ENCODE measurements at regions not wholly inside any gene's neighbourhood (a gene's known extent, or its start where the extent isn't known, plus 50 kb on each side); places are given as distances from the start of the nearest gene placed in this dataset.
"Not testable (repeated sequence)": the region's sequence is repeated elsewhere in the genome, so short reads cannot be mapped to it uniquely, and the experiment has no call there.

GRCh38 chr9:104195142-104195541, 101.0 kb downstream of the SMC2 start:
- H3K9me3 ChIP-seq; in situ Hi-C loops (cut with MboI; ENCODE audit: low sequenced_read_pairs); H3K36me3 ChIP-seq (replicated peaks); H3K4me1 ChIP-seq; DNase-seq (ENCODE audit: low spot score in 2 of 2); H3K27me3 ChIP-seq (ENCODE audit: low read depth); H3K4me3 ChIP-seq: not testable (repeated sequence)

GRCh38 chr9:104200456-104200994, 106.4 kb downstream of the SMC2 start:
- H3K36me3 ChIP-seq (replicated peaks): no peaks in the 10 kb centered on the region
- H3K9me3 ChIP-seq: no peaks in the 10 kb centered on the region
- no peaks in the 10 kb centered on the region for H3K4me1 ChIP-seq
- no peak overlapping the region for H3K4me3 ChIP-seq
- in situ Hi-C loops (cut with MboI; ENCODE audit: low sequenced_read_pairs): no loop called here
- no peaks in the 10 kb centered on the region for H3K27me3 ChIP-seq (ENCODE audit: low read depth)
- no peak for DNase-seq (ENCODE audit: low spot score in 2 of 2)

- DNase-seq (ENCODE audit: low spot score in 2 of 2): no peak
Measured at GRCh38 chr9:104206766-104207165, 112.7 kb downstream of the SMC2 start.

GRCh38 chr9:104209387-104209786, 115.3 kb downstream of the SMC2 start:
- Histone ChIP-seq H3K4me3 (no peak overlapping the region), H3K4me1 (no peaks in the 10 kb centered on the region), H3K27me3 (ENCODE audit: low read depth) (no peaks in the 10 kb centered on the region), H3K36me3 (replicated peaks) (no peaks in the 10 kb centered on the region), H3K9me3 (no peaks in the 10 kb centered on the region)
- no peak for DNase-seq (ENCODE audit: low spot score in 2 of 2)
- in situ Hi-C loops (cut with MboI; ENCODE audit: low sequenced_read_pairs): no loop called here

More at GRCh38 chr9:104206766-104207165, 112.7 kb downstream of the SMC2 start:
- in situ Hi-C loops (cut with MboI; ENCODE audit: low sequenced_read_pairs): no loop called here
- Histone ChIP-seq H3K27me3 (ENCODE audit: low read depth) (no peaks in the 10 kb centered on the region), H3K4me1 (no peaks in the 10 kb centered on the region), H3K36me3 (replicated peaks) (no peaks in the 10 kb centered on the region), H3K4me3 (no peak overlapping the region), H3K9me3 (no peaks in the 10 kb centered on the region)

- Histone ChIP-seq H3K4me3 (no peak overlapping the region), H3K4me1 (no peaks in the 10 kb centered on the region), H3K27me3 (ENCODE audit: low read depth) (no peaks in the 10 kb centered on the region), H3K9me3 (no peaks in the 10 kb centered on the region), H3K36me3 (replicated peaks) (no peaks in the 10 kb centered on the region)
- in situ Hi-C loops (cut with MboI; ENCODE audit: low sequenced_read_pairs): no loop called here
- DNase-seq (ENCODE audit: low spot score in 2 of 2): no peak
Measured at GRCh38 chr9:104227108-104227507, 133.0 kb downstream of the SMC2 start.

- Histone ChIP-seq H3K4me3 (no peak overlapping the region), H3K27me3 (ENCODE audit: low read depth) (no peaks in the 10 kb centered on the region), H3K36me3 (replicated peaks) (no peaks in the 10 kb centered on the region), H3K9me3 (no peaks in the 10 kb centered on the region), H3K4me1 (no peaks in the 10 kb centered on the region)
- no peak for DNase-seq (ENCODE audit: low spot score in 2 of 2)
- in situ Hi-C loops (cut with MboI; ENCODE audit: low sequenced_read_pairs): no loop called here
Measured at GRCh38 chr9:104232781-104233341, 138.8 kb downstream of the SMC2 start.

GRCh38 chr9:104233366-104233765, 139.3 kb downstream of the SMC2 start:
- H3K9me3 ChIP-seq: no peaks in the 10 kb centered on the region
- no peaks in the 10 kb centered on the region for H3K36me3 ChIP-seq (replicated peaks)
- H3K4me1 ChIP-seq: no peaks in the 10 kb centered on the region
- H3K4me3 ChIP-seq: no peak overlapping the region
- H3K27me3 ChIP-seq (ENCODE audit: low read depth): no peaks in the 10 kb centered on the region
- no peak for DNase-seq (ENCODE audit: low spot score in 2 of 2)
- in situ Hi-C loops (cut with MboI; ENCODE audit: low sequenced_read_pairs): no loop called here

- H3K27me3 ChIP-seq (ENCODE audit: low read depth); in situ Hi-C loops (cut with MboI; ENCODE audit: low sequenced_read_pairs); H3K36me3 ChIP-seq (replicated peaks); DNase-seq (ENCODE audit: low spot score in 2 of 2); H3K9me3 ChIP-seq; H3K4me3 ChIP-seq; H3K4me1 ChIP-seq: not testable (repeated sequence)
Measured at GRCh38 chr9:104234632-104235337, 140.7 kb downstream of the SMC2 start.

- H3K4me1 ChIP-seq; in situ Hi-C loops (cut with MboI; ENCODE audit: low sequenced_read_pairs); H3K36me3 ChIP-seq (replicated peaks); H3K4me3 ChIP-seq; DNase-seq (ENCODE audit: low spot score in 2 of 2); H3K9me3 ChIP-seq; H3K27me3 ChIP-seq (ENCODE audit: low read depth): not testable (repeated sequence)
Measured at GRCh38 chr9:104235347-104236120, 141.4 kb downstream of the SMC2 start.

GRCh38 chr9:104238668-104239067, 144.6 kb downstream of the SMC2 start:
- Histone ChIP-seq H3K4me1 (no peaks in the 10 kb centered on the region), H3K4me3 (no peak overlapping the region), H3K27me3 (ENCODE audit: low read depth) (no peaks in the 10 kb centered on the region), H3K9me3 (no peaks in the 10 kb centered on the region), H3K36me3 (replicated peaks) (no peaks in the 10 kb centered on the region)
- in situ Hi-C loops (cut with MboI; ENCODE audit: low sequenced_read_pairs): no loop called here
- no peak for DNase-seq (ENCODE audit: low spot score in 2 of 2)

- no peak for DNase-seq (ENCODE audit: low spot score in 2 of 2)
- no peaks in the 10 kb centered on the region for H3K9me3 ChIP-seq
- H3K4me3 ChIP-seq: no peak overlapping the region
- H3K36me3 ChIP-seq (replicated peaks): no peaks in the 10 kb centered on the region
- no peaks in the 10 kb centered on the region for H3K27me3 ChIP-seq (ENCODE audit: low read depth)
- H3K4me1 ChIP-seq: no peaks in the 10 kb centered on the region
- in situ Hi-C loops (cut with MboI; ENCODE audit: low sequenced_read_pairs): no loop called here
Measured at GRCh38 chr9:104240890-104241289, 146.8 kb downstream of the SMC2 start.

GRCh38 chr9:104245925-104246324, 151.8 kb downstream of the SMC2 start:
- no peak overlapping the region for H3K4me3 ChIP-seq
- no peaks in the 10 kb centered on the region for H3K4me1 ChIP-seq
- no peak for DNase-seq (ENCODE audit: low spot score in 2 of 2)
- H3K36me3 ChIP-seq (replicated peaks): no peaks in the 10 kb centered on the region
- H3K27me3 ChIP-seq (ENCODE audit: low read depth): no peaks in the 10 kb centered on the region
- H3K9me3 ChIP-seq: no peaks in the 10 kb centered on the region
- in situ Hi-C loops (cut with MboI; ENCODE audit: low sequenced_read_pairs): no loop called here

GRCh38 chr9:104247899-104248460, 153.9 kb downstream of the SMC2 start:
- Histone ChIP-seq H3K9me3 (peaks cover 1% of the 10 kb centered on the region; the same call in 1 of the 2 replicates), H3K36me3 (replicated peaks) (no peaks in the 10 kb centered on the region), H3K4me3 (no peak overlapping the region), H3K4me1 (no peaks in the 10 kb centered on the region), H3K27me3 (ENCODE audit: low read depth) (no peaks in the 10 kb centered on the region)
- DNase-seq (ENCODE audit: low spot score in 2 of 2): no peak
- in situ Hi-C loops (cut with MboI; ENCODE audit: low sequenced_read_pairs): no loop called here
